Neural progenitor cell (in vitro differentiated cells): ENCODE measurements at regions not wholly inside any gene's neighbourhood (a gene's known extent, or its start where the extent isn't known, plus 50 kb on each side); places are given as distances from the start of the nearest gene placed in this dataset.

ENCODE experiments used
- DNase-seq: peaks from one replicate; pipeline ENCODE4 v3.0.0-alpha.2; 2016; ENCODE audit warnings: low spot score
- H2AFZ ChIP-seq: fragments of 200-600 bp; sonication (generic); replicated peaks from 2 replicates; pipeline ENCODE4 v1.6.1; 2016; ENCODE audit warnings: antibody characterized with exemption
- H3F3A ChIP-seq: fragments of 200-600 bp; sonication (generic); 2 replicates; pipeline ENCODE4 v1.6.1; 2016; ENCODE audit warnings: antibody characterized with exemption, low read depth
- H3K27ac ChIP-seq: fragments of 200-600 bp; sonication (generic); 2 replicates; pipeline ENCODE4 v1.5.1; 2016; ENCODE audit warnings: mild to moderate bottlenecking
- H3K27me3 ChIP-seq: fragments of 200-600 bp; sonication (generic); 2 replicates; pipeline ENCODE4 v1.6.1; 2016; ENCODE audit warnings: mild to moderate bottlenecking, moderate library complexity
- H3K36me3 ChIP-seq: fragments of 200-600 bp; sonication (generic); 2 replicates; pipeline ENCODE4 v1.5.1; 2016
- H3K4me1 ChIP-seq: fragments of 200-600 bp; sonication (generic); 2 replicates; pipeline ENCODE4 v1.6.1; 2016; ENCODE audit warnings: mixed run types
- H3K4me2 ChIP-seq: fragments of 200-600 bp; sonication (generic); 2 replicates; pipeline ENCODE4 v1.6.1; 2016
- H3K4me3 ChIP-seq: fragments of 200-600 bp; sonication (generic); 2 replicates; pipeline ENCODE4 v1.5.1; 2016
- H3K79me2 ChIP-seq: fragments of 200-600 bp; sonication (generic); 2 replicates; pipeline ENCODE4 v1.6.1; 2016; ENCODE audit warnings: low read depth
- H3K9ac ChIP-seq: fragments of 200-600 bp; sonication (generic); 2 replicates; pipeline ENCODE4 v1.6.1; 2016
- H3K9me3 ChIP-seq: fragments of 200-600 bp; sonication (generic); 2 replicates; pipeline ENCODE4 v1.5.1; 2016; ENCODE audit warnings: low read depth
- H4K20me1 ChIP-seq: fragments of 200-600 bp; sonication (generic); 2 replicates; pipeline ENCODE4 v1.6.1; 2016; ENCODE audit warnings: low read depth
- H3K27ac Mint-ChIP-seq: 3 replicates; pipeline ENCODE4 v1.8.0; 2021; ENCODE audit warnings: mixed read lengths
- H3K27me3 Mint-ChIP-seq: 2 replicates; pipeline ENCODE4 v1.8.0; 2022; ENCODE audit warnings: low read depth, mild to moderate bottlenecking, inconsistent platforms, moderate library complexity, mixed read lengths; ENCODE audit not compliant: insufficient read depth
- H3K36me3 Mint-ChIP-seq: 3 replicates; pipeline ENCODE4 v1.8.0; 2021; ENCODE audit warnings: mixed read lengths
- H3K4me1 Mint-ChIP-seq: 3 replicates; pipeline ENCODE4 v1.8.0; 2021; ENCODE audit warnings: mixed read lengths
- H3K4me3 Mint-ChIP-seq: 3 replicates; pipeline ENCODE4 v1.8.0; 2021; ENCODE audit warnings: mild to moderate bottlenecking, moderate library complexity, mixed read lengths
- H3K9me3 Mint-ChIP-seq: 3 replicates; pipeline ENCODE4 v1.8.0; 2020; ENCODE audit warnings: mixed read lengths
- CTCF ChIP-seq: fragments of 200-600 bp; sonication (generic); IDR thresholded peaks from 2 replicates; pipeline ENCODE4 v1.5.1; 2017; ENCODE audit warnings: antibody characterized with exemption, mild to moderate bottlenecking
- EZH2 ChIP-seq: fragments of 200-600 bp; sonication (generic); IDR thresholded peaks from 2 replicates; pipeline ENCODE4 v1.6.1; 2017; ENCODE audit warnings: antibody characterized with exemption, mild to moderate bottlenecking, moderate library complexity
- EZH2phosphoT487 ChIP-seq: fragments of 200-600 bp; sonication (generic); IDR thresholded peaks from 2 replicates; pipeline ENCODE4 v1.6.1; 2017; ENCODE audit warnings: antibody characterized with exemption

- Mint-ChIP-seq H3K9me3 (peaks cover 2% of the 10 kb centered on the region), H3K4me1 (peaks cover 10% of the 10 kb centered on the region)
Observed at GRCh38 chr3:135757421-135757820, 208.1 kb upstream of the PPP2R3A start.

GRCh38 chr3:135758961-135759360 lies 206.6 kb upstream of the PPP2R3A start:
- no peak overlapping the region for H3K4me3 ChIP-seq
- H3K27me3 ChIP-seq: no peaks in the 10 kb centered on the region
- peaks cover 9% of the 10 kb centered on the region for H3K4me1 ChIP-seq
- DNase-seq: no peak
- H3F3A ChIP-seq: peaks cover 6% of the 10 kb centered on the region
- H3K79me2 ChIP-seq: no peaks in the 10 kb centered on the region
- Mint-ChIP-seq H3K4me3 (no peak overlapping the region), H3K9me3 (peaks cover 2% of the 10 kb centered on the region), H3K27ac (no peak overlapping the region), H3K27me3 (peaks cover 3% of the 10 kb centered on the region), H3K36me3 (no peaks in the 10 kb centered on the region), H3K4me1 (peaks cover 22% of the 10 kb centered on the region)
- H2AFZ ChIP-seq: no peak overlapping the region
- H3K9ac ChIP-seq: no peak overlapping the region
- no peaks in the 10 kb centered on the region for H3K36me3 ChIP-seq
- H3K9me3 ChIP-seq: no peaks in the 10 kb centered on the region
- H4K20me1 ChIP-seq: no peaks in the 10 kb centered on the region
- no peak overlapping the region for H3K4me2 ChIP-seq
- TF ChIP-seq EZH2 (no peak), CTCF (no peak), EZH2phosphoT487 (no peak)
- H3K27ac ChIP-seq: no peak overlapping the region

More at GRCh38 chr3:135757421-135757820, 208.1 kb upstream of the PPP2R3A start:
- H3K27ac ChIP-seq: no peak overlapping the region
- no peaks in the 10 kb centered on the region for H3K36me3 ChIP-seq
- no peaks in the 10 kb centered on the region for H3K4me1 ChIP-seq
- no peak overlapping the region for H3K4me2 ChIP-seq
- DNase-seq: no peak
- no peaks in the 10 kb centered on the region for H3K9me3 ChIP-seq
- H3K36me3 Mint-ChIP-seq: no peaks in the 10 kb centered on the region
- H3K9ac ChIP-seq: no peak overlapping the region
- H3K79me2 ChIP-seq: no peaks in the 10 kb centered on the region
- no peak overlapping the region for H3K27ac Mint-ChIP-seq
- no peak for TF ChIP-seq EZH2
- no peak for TF ChIP-seq EZH2phosphoT487
- no peak for TF ChIP-seq CTCF
- no peak overlapping the region for H2AFZ ChIP-seq
- no peak overlapping the region for H3K4me3 ChIP-seq
- H3K27me3 ChIP-seq: no peaks in the 10 kb centered on the region
- H3K4me3 Mint-ChIP-seq: no peak overlapping the region
- H4K20me1 ChIP-seq: no peaks in the 10 kb centered on the region
- no peaks in the 10 kb centered on the region for H3F3A ChIP-seq
- H3K27me3 Mint-ChIP-seq: peaks cover 8% of the 10 kb centered on the region

- no peak overlapping the region for H3K9ac ChIP-seq
- H3K4me2 ChIP-seq: no peak overlapping the region
- no peaks in the 10 kb centered on the region for H3K36me3 ChIP-seq
- Mint-ChIP-seq H3K9me3 (peaks cover 4% of the 10 kb centered on the region), H3K4me3 (no peak overlapping the region), H3K4me1 (peaks cover 22% of the 10 kb centered on the region), H3K27me3 (peaks cover 3% of the 10 kb centered on the region), H3K27ac (no peak overlapping the region), H3K36me3 (peaks cover 2% of the 10 kb centered on the region)
- H3K27me3 ChIP-seq: no peaks in the 10 kb centered on the region
- no peaks in the 10 kb centered on the region for H3K79me2 ChIP-seq
- no peak overlapping the region for H3K27ac ChIP-seq
- no peak overlapping the region for H3K4me3 ChIP-seq
- H3K4me1 ChIP-seq: peaks cover 14% of the 10 kb centered on the region
- TF ChIP-seq EZH2 (no peak), EZH2phosphoT487 (no peak), CTCF (no peak)
- H2AFZ ChIP-seq: no peak overlapping the region
- no peaks in the 10 kb centered on the region for H4K20me1 ChIP-seq
- peaks cover 6% of the 10 kb centered on the region for H3F3A ChIP-seq
- no peak for DNase-seq
- H3K9me3 ChIP-seq: no peaks in the 10 kb centered on the region
Observed at GRCh38 chr3:135759651-135760050, 205.9 kb upstream of the PPP2R3A start.
